H9 (cell line): ENCODE measurements at regions not wholly inside any gene's neighbourhood (a gene's known extent, or its start where the extent isn't known, plus 50 kb on each side); places are given as distances from the start of the nearest gene placed in this dataset.

ENCODE experiments used
- DNase-seq: peaks from one replicate; pipeline ENCODE4 v3.0.0-alpha.2; 2017
- H2AFZ ChIP-seq: one replicate; pipeline ENCODE4 v1.6.1; 2013; ENCODE audit warnings: mild to moderate bottlenecking, low read length, control low read depth, moderate library complexity
- H2AK5ac ChIP-seq: 2 replicates; pipeline ENCODE4 v1.6.1; 2013; ENCODE audit warnings: low read length, control low read depth, mixed read lengths; ENCODE audit not compliant: insufficient read length
- H2BK120ac ChIP-seq: one replicate; pipeline ENCODE4 v1.6.1; 2013; ENCODE audit warnings: low read depth, mild to moderate bottlenecking, low read length, control low read depth, inconsistent platforms; ENCODE audit not compliant: poor library complexity, severe bottlenecking
- H2BK12ac ChIP-seq: 2 replicates; pipeline ENCODE4 v1.6.1; 2013; ENCODE audit warnings: low read length, control low read depth, mixed read lengths, low read depth; ENCODE audit not compliant: insufficient read length
- H2BK15ac ChIP-seq: 2 replicates; pipeline ENCODE4 v1.6.1; 2013; ENCODE audit warnings: low read depth, low read length, control low read depth
- H2BK20ac ChIP-seq: one replicate; pipeline ENCODE4 v1.6.1; 2013; ENCODE audit warnings: low read depth, mild to moderate bottlenecking, low read length, control low read depth, inconsistent platforms; ENCODE audit not compliant: poor library complexity, severe bottlenecking
- H2BK5ac ChIP-seq: 2 replicates; pipeline ENCODE4 v1.6.1; 2013; ENCODE audit warnings: low read length, control low read depth, mixed read lengths; ENCODE audit not compliant: insufficient read length
- H3K14ac ChIP-seq: 2 replicates; pipeline ENCODE4 v1.6.1; 2013; ENCODE audit warnings: low read length, control low read depth; ENCODE audit not compliant: insufficient read depth
- H3K18ac ChIP-seq: 2 replicates; pipeline ENCODE4 v1.6.1; 2013; ENCODE audit warnings: low read depth, mild to moderate bottlenecking, mixed read lengths, low read length, control low read depth; ENCODE audit not compliant: insufficient read length
- H3K23ac ChIP-seq: 2 replicates; pipeline ENCODE4 v1.6.1; 2013; ENCODE audit warnings: low read length, control low read depth, mixed read lengths, low read depth; ENCODE audit not compliant: insufficient read length
- H3K23me2 ChIP-seq: 2 replicates; pipeline ENCODE4 v1.6.1; 2013; ENCODE audit warnings: low read depth, mild to moderate bottlenecking, mixed read lengths, low read length, control low read depth; ENCODE audit not compliant: insufficient read length, poor library complexity, severe bottlenecking
- H3K27ac ChIP-seq: 2 replicates; pipeline ENCODE4 v1.5.1; 2013; ENCODE audit warnings: low read length, control low read depth, mixed read lengths, low read depth; ENCODE audit not compliant: insufficient read length
- H3K27me3 ChIP-seq: 2 replicates; pipeline ENCODE4 v1.6.1; 2013; ENCODE audit warnings: low read length, control low read depth, inconsistent platforms; ENCODE audit not compliant: insufficient read depth
- H3K4ac ChIP-seq: 2 replicates; pipeline ENCODE4 v1.6.1; 2013; ENCODE audit warnings: low read depth, mild to moderate bottlenecking, control low read depth, inconsistent platforms, low read length, moderate library complexity
- H3K4me1 ChIP-seq: 2 replicates; pipeline ENCODE4 v1.6.1; 2013; ENCODE audit warnings: low read length, control low read depth, inconsistent platforms; ENCODE audit not compliant: insufficient read depth
- H3K4me2 ChIP-seq: 2 replicates; pipeline ENCODE4 v1.6.1; 2013; ENCODE audit warnings: low read length, control low read depth, mixed read lengths; ENCODE audit not compliant: insufficient read length, insufficient read depth
- H3K56ac ChIP-seq: 2 replicates; pipeline ENCODE4 v1.6.1; 2013; ENCODE audit warnings: low read depth, mild to moderate bottlenecking, mixed read lengths, low read length, control low read depth; ENCODE audit not compliant: insufficient read length
- H3K79me1 ChIP-seq: 2 replicates; pipeline ENCODE4 v1.6.1; 2013; ENCODE audit warnings: low read depth, mild to moderate bottlenecking, moderate library complexity, low read length, control low read depth, inconsistent platforms; ENCODE audit not compliant: insufficient read depth, poor library complexity, severe bottlenecking
- H3K79me2 ChIP-seq: 2 replicates; pipeline ENCODE4 v1.6.1; 2013; ENCODE audit warnings: low read length, control low read depth, inconsistent platforms; ENCODE audit not compliant: insufficient read depth
- H3K9ac ChIP-seq: 2 replicates; pipeline ENCODE4 v1.6.1; 2013; ENCODE audit warnings: low read length, control low read depth, mixed read lengths; ENCODE audit not compliant: insufficient read length; ENCODE audit errors: extremely low read depth
- H3K9me3 ChIP-seq: one replicate; pipeline ENCODE4 v1.6.1; 2013; ENCODE audit warnings: low read depth, low read length, inconsistent platforms; ENCODE audit not compliant: control insufficient read depth
- H3T11ph ChIP-seq: one replicate; pipeline ENCODE4 v1.6.1; 2013; ENCODE audit warnings: mild to moderate bottlenecking, low read length, control low read depth, inconsistent platforms
- H4K20me1 ChIP-seq: one replicate; pipeline ENCODE4 v1.6.1; 2013; ENCODE audit not compliant: control insufficient read depth, insufficient read length, insufficient read depth
- H4K5ac ChIP-seq: 2 replicates; pipeline ENCODE4 v1.6.1; 2013; ENCODE audit warnings: low read depth, mild to moderate bottlenecking, mixed read lengths, low read length, control low read depth; ENCODE audit not compliant: insufficient read length
- H4K8ac ChIP-seq: replicated peaks from 2 replicates; pipeline ENCODE4 v1.6.1; 2013; ENCODE audit warnings: low read length, control low read depth, mixed read lengths, low read depth; ENCODE audit not compliant: insufficient read length
- H4K91ac ChIP-seq: 2 replicates; pipeline ENCODE4 v1.6.1; 2013; ENCODE audit warnings: low read depth, mild to moderate bottlenecking, moderate library complexity, mixed read lengths, low read length, control low read depth; ENCODE audit not compliant: insufficient read length
- H3K27ac Mint-ChIP-seq, 3 experiments: 2 replicates in 2 of 3; 3 replicates in 1 of 3; pipeline ENCODE4 v1.8.0; 2020 to 2021; ENCODE audit warnings: mixed read lengths in 3 of 3, mild to moderate bottlenecking in 1 of 3, moderate library complexity in 1 of 3
- H3K27me3 Mint-ChIP-seq: 2 replicates; pipeline ENCODE4 v1.8.0; 2021; ENCODE audit warnings: low read depth, mild to moderate bottlenecking, moderate library complexity, mixed read lengths
- H3K36me3 Mint-ChIP-seq, 3 experiments: 2 replicates in 2 of 3; 3 replicates in 1 of 3; pipeline ENCODE4 v1.8.0; 2020 to 2021; ENCODE audit warnings: low read depth in 3 of 3, mixed read lengths in 3 of 3; ENCODE audit not compliant: insufficient read depth in 1 of 3
- H3K4me1 Mint-ChIP-seq, 2 experiments: 2 replicates each; pipeline ENCODE4 v1.8.0; 2020; ENCODE audit warnings: mixed read lengths in 2 of 2
- H3K4me3 Mint-ChIP-seq, 2 experiments: 2 replicates in 1 of 2; 3 replicates in 1 of 2; pipeline ENCODE4 v1.8.0; 2020 to 2021; ENCODE audit warnings: mild to moderate bottlenecking in 2 of 2, mixed read lengths in 2 of 2, moderate library complexity in 1 of 2
- H3K9me3 Mint-ChIP-seq, 2 experiments: 2 replicates in 1 of 2; 3 replicates in 1 of 2; pipeline ENCODE4 v1.8.0; 2020; ENCODE audit warnings: mild to moderate bottlenecking in 2 of 2, mixed read lengths in 2 of 2, moderate library complexity in 1 of 2
- WGBS: extraction: QIAGEN DNeasy Blood & Tissue Kit; methylation state at CpG from one replicate; pipeline ENCODE4 v1.1.7; 2013; ENCODE audit warnings: missing lambda C conversion rate, low lambda C conversion rate, mixed read lengths; ENCODE audit not compliant: insufficient read length; ENCODE audit errors: extremely low coverage; 5-methylcytosine and 5-hydroxymethylcytosine counted together
- TF ChIP-seq, protein P1 (sequence below): fragments of 200-600 bp; sonication (generic); conservative IDR thresholded peaks from 3 replicates; pipeline ENCODE4 v1.8.0; 2021; ENCODE audit warnings: antibody characterized with exemption, mild to moderate bottlenecking

- H3K4me3 Mint-ChIP-seq, result no peak overlapping the region
- no peak overlapping the region for H3K23ac ChIP-seq
- peaks cover 4% of the 10 kb centered on the region; the same call in 1 of the 2 replicates for H3K27me3 ChIP-seq
- H4K5ac ChIP-seq, result no peak overlapping the region
- H3K9me3 ChIP-seq, result no peaks in the 10 kb centered on the region
- H3K4me2 ChIP-seq, result no peak overlapping the region
- no peak overlapping the region for H3K4ac ChIP-seq
- H3K27me3 Mint-ChIP-seq, result peaks cover 33% of the 10 kb centered on the region
- no peaks in the 10 kb centered on the region for H3K4me1 ChIP-seq
- H2BK12ac ChIP-seq, result no peak overlapping the region
- no peak overlapping the region for H3K14ac ChIP-seq
- no peak overlapping the region for H2BK120ac ChIP-seq
- H3K79me1 ChIP-seq, result no peaks in the 10 kb centered on the region
- no peak overlapping the region for H3K9ac ChIP-seq
- H3K36me3 Mint-ChIP-seq, result no peaks in the 10 kb centered on the region
- H4K8ac ChIP-seq, result no peak overlapping the region
- H4K91ac ChIP-seq, result no peak overlapping the region
- no peak overlapping the region for H2BK15ac ChIP-seq
- H3K18ac ChIP-seq, result no peak overlapping the region
- no peak overlapping the region for H2AFZ ChIP-seq
- no peak overlapping the region for H3T11ph ChIP-seq
- H3K27ac Mint-ChIP-seq, result no peak overlapping the region
- no peak overlapping the region for H2BK5ac ChIP-seq
- H4K20me1 ChIP-seq, result no peaks in the 10 kb centered on the region
- no peaks in the 10 kb centered on the region for H3K23me2 ChIP-seq
- WGBS, result no CpG with 5 or more reads among the region's 4 CpGs
- peaks cover 10 to 11% of the 10 kb centered on the region in 2 experiments for H3K4me1 Mint-ChIP-seq
- H3K56ac ChIP-seq, result no peak overlapping the region
- H2AK5ac ChIP-seq, result no peak overlapping the region
- no peaks in the 10 kb centered on the region; a peak in 1 of 5 replicates for H3K9me3 Mint-ChIP-seq
- DNase-seq, result no peak
- TF ChIP-seq, protein P1, sequence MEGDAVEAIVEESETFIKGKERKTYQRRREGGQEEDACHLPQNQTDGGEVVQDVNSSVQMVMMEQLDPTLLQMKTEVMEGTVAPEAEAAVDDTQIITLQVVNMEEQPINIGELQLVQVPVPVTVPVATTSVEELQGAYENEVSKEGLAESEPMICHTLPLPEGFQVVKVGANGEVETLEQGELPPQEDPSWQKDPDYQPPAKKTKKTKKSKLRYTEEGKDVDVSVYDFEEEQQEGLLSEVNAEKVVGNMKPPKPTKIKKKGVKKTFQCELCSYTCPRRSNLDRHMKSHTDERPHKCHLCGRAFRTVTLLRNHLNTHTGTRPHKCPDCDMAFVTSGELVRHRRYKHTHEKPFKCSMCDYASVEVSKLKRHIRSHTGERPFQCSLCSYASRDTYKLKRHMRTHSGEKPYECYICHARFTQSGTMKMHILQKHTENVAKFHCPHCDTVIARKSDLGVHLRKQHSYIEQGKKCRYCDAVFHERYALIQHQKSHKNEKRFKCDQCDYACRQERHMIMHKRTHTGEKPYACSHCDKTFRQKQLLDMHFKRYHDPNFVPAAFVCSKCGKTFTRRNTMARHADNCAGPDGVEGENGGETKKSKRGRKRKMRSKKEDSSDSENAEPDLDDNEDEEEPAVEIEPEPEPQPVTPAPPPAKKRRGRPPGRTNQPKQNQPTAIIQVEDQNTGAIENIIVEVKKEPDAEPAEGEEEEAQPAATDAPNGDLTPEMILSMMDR, result no peak
- H2BK20ac ChIP-seq, result no peak overlapping the region
- no peaks in the 10 kb centered on the region for H3K79me2 ChIP-seq
- no peak overlapping the region for H3K27ac ChIP-seq
These were observed 59.9 kb upstream of the SMOX start for GRCh38 chr20:4088766-4089165.
